NCI-H2107 treated with DMSO at 0.1 percent for 48 hours (cell line): ENCODE measurements at regions not wholly inside any gene's neighbourhood (a gene's known extent, or its start where the extent isn't known, plus 50 kb on each side); places are given as distances from the start of the nearest gene placed in this dataset.
A peak's percentile ranks its signal among the peaks of the same experiment; 100 is the strongest.
"Not testable (repeated sequence)": the region's sequence is repeated elsewhere in the genome, so short reads cannot be mapped to it uniquely, and the experiment has no call there.

Experiments used
- DNase-seq: peaks from one replicate; lab custom pipeline; 2025; ENCODE audit not compliant: unreplicated experiment; lab: John Stamatoyannopoulos, UW

- DNase-seq: no peak
Measured at GRCh38 chr6:33896391-33897188, 92.8 kb upstream of the MLN start.

- no peak for DNase-seq
Measured at GRCh38 chr6:33895988-33896387, 92.2 kb upstream of the MLN start.

GRCh38 chr6:33895296-33895695 lies 91.5 kb upstream of the MLN start:
- DNase-seq: no peak

DNA sequence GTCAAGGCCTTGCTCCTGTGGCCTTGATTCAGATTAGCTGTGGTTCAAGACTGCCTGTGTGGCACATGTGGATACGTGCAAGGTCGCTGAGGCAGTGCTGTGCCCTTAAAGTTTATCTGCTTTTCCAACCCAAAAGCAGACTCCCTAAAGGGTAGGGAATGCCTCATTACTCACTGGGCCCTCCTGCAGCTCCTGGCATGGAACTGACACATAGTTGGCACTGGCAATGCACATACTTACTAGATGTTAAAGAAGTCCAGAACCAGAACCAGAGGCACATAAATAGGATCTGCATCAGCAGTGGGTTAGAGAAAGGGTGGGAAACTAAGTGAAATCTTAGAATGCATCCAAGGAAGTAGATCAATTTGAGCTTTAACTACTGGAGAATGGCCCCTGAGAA lies 90.6 kb upstream of the MLN start:
- DNase-seq: no peak

- no peak for DNase-seq
Measured at GRCh38 chr6:33892581-33893346, 89.0 kb upstream of the MLN start.

- no peak for DNase-seq
Measured at GRCh38 chr6:33888664-33889200, 84.9 kb upstream of the MLN start.

DNA sequence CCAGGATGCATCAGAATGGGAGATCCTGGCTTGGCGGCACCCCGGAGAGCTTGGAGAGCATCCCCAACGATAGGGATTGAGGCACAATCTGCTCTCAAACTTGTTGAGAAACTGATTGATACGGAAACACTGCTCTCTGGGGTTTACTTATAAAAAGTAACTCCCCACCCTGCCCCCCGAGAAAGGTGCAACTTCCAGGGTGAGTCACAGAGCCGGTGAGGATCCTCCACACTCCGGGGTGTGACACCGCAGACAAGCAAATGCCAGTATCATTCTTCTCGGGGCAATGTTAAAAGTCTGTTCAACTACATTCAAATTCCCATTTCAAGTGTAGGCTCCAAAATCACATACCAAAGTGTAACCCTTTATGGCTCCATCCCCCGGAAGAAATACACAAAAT lies 84.4 kb upstream of the MLN start:
- DNase-seq: no peak

DNA sequence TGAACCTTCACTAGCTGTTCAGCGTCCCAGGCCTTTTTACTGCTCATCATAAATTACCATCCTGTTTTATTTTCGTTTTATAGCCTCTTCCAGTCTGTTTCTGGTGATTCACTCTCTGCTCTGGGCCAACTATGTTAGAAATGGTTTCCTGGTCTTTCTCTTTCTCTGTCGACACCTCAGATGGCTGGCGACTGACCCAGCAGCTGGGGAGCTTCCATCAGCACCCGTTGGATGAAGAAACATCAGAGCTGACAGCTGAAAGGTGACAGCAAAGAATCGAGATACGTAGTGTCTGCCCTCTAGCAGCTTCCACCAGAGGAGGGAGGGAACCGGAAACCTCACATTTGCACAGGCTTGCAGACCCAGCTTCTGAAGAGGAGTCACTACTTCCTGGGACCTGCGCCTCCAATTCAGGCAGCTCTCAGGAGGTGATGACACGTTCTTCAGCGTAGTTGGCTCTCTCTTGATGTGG lies 82.9 kb upstream of the MLN start:
- DNase-seq: no peak

DNA sequence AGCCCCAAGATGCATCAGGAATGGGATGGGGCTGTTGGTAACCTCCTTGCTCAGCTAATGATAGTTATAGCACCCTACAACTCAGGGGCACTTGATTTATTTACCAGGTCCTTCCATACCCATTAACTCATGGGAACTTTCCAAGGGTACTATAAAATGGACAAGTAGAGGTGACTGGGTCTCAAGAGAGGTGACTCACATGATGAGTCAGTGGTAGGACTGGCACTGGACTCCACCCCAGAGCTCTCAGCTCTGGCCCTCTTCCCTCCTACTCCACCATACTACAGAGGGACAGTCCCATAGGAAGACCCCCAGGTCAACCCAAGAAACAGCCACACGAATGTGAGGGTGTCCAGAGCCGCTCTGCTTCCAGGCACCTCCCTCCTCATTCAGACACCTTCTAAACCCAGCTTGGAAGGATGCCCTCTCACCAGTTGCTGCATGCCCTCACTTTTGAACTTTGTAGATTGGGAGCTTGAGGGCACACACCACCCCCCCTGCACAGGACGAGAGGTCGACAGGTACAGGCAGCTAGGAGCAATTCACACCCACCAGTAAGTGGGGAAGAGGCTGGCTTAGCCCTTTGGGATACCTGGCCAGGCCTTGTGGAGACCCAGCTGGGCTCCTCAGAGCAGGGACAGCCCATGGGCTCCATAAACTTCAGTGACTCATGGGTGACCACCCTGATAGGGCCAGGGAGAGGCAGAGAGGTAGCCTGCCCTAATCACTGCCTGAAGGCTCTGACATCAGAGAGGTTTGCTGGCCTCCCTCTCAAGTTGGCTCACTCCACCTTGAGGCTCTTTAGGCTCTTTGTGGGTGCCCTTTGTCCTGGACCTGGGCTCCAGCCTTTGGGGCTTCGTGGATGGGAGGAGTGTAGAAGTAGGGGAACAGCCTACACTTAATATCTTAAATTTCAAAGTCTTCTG lies 81.6 kb upstream of the MLN start:
- DNase-seq: no peak

- not testable (repeated sequence) for DNase-seq
Measured at GRCh38 chr6:33883621-33884020, 79.8 kb upstream of the MLN start.

GRCh38 chr6:33882154-33882553 lies 78.4 kb upstream of the MLN start:
- no peak for DNase-seq

DNA sequence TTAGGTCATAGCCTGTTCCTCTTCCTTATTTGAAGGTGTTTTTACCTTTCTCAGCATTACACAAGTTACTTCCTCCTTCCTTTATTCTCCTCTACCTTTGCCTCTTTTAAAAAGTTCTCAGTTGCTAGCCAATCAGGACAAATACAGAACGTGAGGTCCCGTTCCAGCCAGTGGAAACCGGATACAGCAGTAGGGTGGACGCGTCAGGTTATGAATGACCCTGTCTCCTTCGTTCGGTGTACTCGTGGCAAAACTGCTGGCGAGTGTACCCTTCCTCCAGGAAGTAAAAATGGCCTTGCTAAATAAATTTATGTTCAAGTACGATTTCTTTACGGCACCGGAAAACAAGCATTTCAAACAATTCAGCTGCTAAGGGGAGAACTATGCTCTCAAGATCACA lies 77.0 kb upstream of the MLN start:
- DNase-seq: no peak

DNA sequence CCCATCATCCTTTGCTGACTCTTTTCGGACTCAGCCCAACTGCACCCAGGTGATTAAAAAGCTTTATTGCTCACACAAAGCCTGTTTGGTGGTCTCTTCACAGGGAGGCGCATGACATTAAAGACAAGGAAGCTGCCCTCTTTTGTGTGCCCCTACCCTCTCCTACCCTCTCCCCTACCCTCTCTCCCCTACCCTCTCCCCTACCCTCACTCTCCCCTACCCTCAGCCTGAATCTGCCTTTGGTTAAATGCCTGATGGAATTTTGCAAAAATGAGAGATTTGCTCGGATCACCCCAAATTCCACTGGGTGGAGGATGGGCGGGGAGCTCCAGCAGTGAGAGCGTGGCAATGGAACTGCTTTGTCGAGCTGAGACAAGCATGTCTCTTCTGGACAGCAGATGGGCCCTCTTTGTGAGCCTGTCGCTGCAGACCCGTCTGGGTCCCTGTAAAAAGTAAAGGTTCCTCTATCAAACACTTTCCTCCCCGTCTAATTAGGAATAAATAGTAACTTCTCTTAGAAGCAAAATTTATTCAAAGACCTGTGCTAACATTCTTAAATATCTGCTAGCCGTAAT lies 76.4 kb upstream of the MLN start:
- DNase-seq: no peak

DNA sequence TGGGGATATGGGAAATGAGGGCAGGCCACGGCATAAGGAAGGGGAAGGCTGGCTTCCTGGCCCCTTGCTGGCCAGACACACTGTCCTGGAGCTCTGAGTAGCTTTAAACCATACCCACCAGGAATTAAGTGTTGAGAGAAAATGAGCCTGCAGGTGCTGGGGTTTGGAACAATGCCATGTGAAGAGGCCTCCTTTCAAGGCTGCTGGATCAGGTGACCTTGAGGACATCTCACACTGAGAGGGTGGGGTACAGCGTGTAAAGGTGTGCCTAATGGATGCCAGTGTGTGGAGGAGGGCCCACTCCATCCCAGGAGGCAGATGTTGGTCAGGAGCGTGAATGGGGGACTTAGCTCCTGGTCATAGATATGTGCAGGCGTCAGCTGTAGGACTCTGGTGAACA lies 74.8 kb upstream of the MLN start:
- DNase-seq: peak; percentile 83

DNA sequence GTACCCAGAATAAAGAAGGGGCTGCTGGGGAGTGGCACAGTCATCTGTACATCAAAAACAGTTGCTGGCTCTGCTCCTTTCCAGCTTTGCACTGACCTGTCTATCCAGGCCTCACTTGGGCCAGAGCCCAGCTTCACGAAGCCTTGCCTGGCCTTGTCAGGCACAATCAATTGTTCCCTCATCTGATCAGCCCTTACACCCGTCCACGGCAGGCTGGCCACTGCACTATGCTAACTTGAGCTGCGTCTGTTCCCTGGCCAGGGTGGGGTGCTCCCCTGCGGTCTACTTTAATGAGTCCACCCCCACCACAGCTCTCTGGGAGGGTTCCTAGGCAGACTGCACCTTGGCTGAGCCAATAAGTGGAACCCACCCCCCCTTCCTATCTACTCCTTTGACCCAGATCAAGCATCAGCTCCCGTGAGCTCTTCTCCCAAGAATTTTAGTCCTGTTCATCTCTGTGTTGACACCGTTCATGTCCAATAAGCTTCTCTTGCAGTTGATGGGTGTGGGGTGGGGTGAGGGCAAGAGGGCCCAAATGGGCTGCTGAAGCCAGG lies 74.3 kb upstream of the MLN start:
- DNase-seq: peak; percentile 54

- DNase-seq: no peak
Measured at GRCh38 chr6:33875696-33876095, 71.9 kb upstream of the MLN start.

- DNase-seq: no peak
Measured at GRCh38 chr6:33875141-33875581, 71.4 kb upstream of the MLN start.

DNA sequence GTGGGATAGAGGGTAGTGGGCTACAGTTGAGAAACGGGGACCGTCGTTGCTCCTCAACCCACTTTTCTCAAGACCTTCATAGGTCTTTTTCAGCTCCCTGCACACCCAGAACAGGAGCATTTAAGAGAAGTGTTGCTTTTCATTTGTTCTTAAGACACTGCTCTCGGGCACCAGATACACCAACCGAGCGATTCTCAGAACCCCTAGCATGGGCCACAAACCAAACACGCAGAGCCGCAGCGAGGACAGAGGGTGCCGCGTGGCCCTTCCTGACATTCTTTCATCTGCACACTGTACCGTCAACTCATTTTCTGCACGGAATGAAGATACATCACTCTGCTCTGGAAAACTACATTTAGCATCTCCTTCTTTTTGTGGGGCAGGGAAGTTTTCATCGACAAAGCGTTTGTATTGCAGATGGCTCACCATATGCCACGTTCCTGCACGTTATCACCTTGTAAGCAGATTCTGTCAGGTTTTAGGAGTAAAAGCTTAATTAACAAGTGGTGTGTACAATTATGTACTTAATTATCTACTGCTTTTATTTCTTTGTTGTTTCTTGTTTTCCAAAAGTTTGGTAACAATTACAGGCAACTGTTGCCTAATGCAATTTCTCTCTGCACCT lies 70.4 kb upstream of the MLN start:
- DNase-seq: no peak

DNA sequence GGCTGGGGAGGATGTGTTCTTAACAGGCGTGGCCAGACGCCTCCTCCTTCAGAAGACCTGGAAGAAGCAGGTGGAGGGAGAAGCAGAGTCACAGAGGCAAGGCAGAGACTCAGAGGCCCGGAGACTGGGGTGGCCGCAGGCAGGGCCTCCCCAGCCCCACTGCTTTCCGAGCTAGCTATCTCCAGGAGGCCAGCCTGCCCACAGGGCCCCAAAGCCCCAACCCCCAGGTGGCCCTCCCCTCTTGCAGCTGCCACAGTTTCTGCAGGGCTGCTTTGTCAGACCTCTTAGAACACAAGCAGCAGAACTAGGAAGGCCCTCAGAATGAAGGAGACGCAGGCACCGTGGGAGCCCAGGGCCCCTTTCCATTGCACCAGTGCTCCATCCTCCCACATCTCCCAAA lies 69.0 kb upstream of the MLN start:
- no peak for DNase-seq
